ENCODE measurements at regions not wholly inside any gene's neighbourhood (a gene's known extent, or its start where the extent isn't known, plus 50 kb on each side); places are given as distances from the start of the nearest gene placed in this dataset.

DNA sequence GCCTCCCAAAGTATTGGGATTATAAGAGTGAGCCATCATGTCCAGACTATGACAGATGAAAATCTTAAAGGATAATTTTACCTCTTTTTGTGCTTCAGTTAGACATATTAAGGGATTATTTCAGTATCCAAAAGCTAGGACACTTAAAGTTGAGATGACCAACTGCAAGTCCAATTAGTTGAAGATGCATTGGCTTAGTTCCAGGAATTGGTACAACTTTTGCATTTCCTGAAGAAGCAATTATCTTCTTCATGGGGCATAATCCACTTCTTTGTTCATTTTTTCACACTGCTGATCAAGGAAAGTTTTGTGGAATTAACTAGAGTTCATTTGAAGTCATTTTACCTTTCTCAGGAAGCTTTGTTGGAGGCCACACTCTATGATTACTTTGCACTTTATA is 72.0 kb upstream of the HECW1 start:
- H3K79me2 ChIP-seq (ENCODE audit: insufficient read depth, low read length), result no peaks in the 10 kb centered on the region
- H3K56ac ChIP-seq (ENCODE audit: insufficient read length, low read depth, low read length), result no peak overlapping the region
- 0 out of 2 replicates have a peak, but pooled peaks cover 3% of the 10 kb centered on the region for H3K4me1 ChIP-seq (ENCODE audit: insufficient read depth, low read length)
- no peak for DNase-seq
- H3K4me2 ChIP-seq (ENCODE audit: insufficient read depth, insufficient read length, low read length), result no peak overlapping the region
- Mint-ChIP-seq H3K27ac (no peak overlapping the region), H3K9me3 (peaks cover 0 to 3% of the 10 kb centered on the region in 2 experiments; a peak in 3 of 5 replicates), H3K27me3 (ENCODE audit: low read depth) (no peaks in the 10 kb centered on the region), H3K4me3 (no peak overlapping the region), H3K4me1 (peaks cover 17 to 19% of the 10 kb centered on the region in 2 experiments), H3K36me3 (ENCODE audit: insufficient read depth in 1 of 3, low read depth in 3 of 3) (no peaks in the 10 kb centered on the region)
- no peak overlapping the region for H2BK15ac ChIP-seq (ENCODE audit: low read depth, low read length)
- TF ChIP-seq, protein P1, sequence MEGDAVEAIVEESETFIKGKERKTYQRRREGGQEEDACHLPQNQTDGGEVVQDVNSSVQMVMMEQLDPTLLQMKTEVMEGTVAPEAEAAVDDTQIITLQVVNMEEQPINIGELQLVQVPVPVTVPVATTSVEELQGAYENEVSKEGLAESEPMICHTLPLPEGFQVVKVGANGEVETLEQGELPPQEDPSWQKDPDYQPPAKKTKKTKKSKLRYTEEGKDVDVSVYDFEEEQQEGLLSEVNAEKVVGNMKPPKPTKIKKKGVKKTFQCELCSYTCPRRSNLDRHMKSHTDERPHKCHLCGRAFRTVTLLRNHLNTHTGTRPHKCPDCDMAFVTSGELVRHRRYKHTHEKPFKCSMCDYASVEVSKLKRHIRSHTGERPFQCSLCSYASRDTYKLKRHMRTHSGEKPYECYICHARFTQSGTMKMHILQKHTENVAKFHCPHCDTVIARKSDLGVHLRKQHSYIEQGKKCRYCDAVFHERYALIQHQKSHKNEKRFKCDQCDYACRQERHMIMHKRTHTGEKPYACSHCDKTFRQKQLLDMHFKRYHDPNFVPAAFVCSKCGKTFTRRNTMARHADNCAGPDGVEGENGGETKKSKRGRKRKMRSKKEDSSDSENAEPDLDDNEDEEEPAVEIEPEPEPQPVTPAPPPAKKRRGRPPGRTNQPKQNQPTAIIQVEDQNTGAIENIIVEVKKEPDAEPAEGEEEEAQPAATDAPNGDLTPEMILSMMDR (conservative IDR thresholded peaks at IDR 0.05), result no peak
- no peak overlapping the region for H3K14ac ChIP-seq (ENCODE audit: insufficient read depth, low read length)
- H3K23me2 ChIP-seq (ENCODE audit: insufficient read length, low read depth, low read length, poor library complexity, severe bottlenecking), result no peaks in the 10 kb centered on the region
- H3K23ac ChIP-seq (ENCODE audit: insufficient read length, low read depth, low read length), result no peak overlapping the region
- no peak overlapping the region for H2AK5ac ChIP-seq (ENCODE audit: insufficient read length, low read length)
- H4K20me1 ChIP-seq (ENCODE audit: control insufficient read depth, insufficient read depth, insufficient read length), result no peaks in the 10 kb centered on the region
- H3K27ac ChIP-seq (ENCODE audit: insufficient read length, low read depth, low read length), result no peak overlapping the region
- H2AFZ ChIP-seq (ENCODE audit: low read length), result no peak overlapping the region
- no peaks in the 10 kb centered on the region for H3K79me1 ChIP-seq (ENCODE audit: insufficient read depth, low read depth, low read length, poor library complexity, severe bottlenecking)
- no peak overlapping the region for H3K9ac ChIP-seq (ENCODE audit: extremely low read depth, insufficient read length, low read length)
- no peak overlapping the region for H3K18ac ChIP-seq (ENCODE audit: insufficient read length, low read depth, low read length)
- H3K4ac ChIP-seq (ENCODE audit: low read depth, low read length), result no peak overlapping the region
- H4K8ac ChIP-seq (replicated peaks; ENCODE audit: insufficient read length, low read depth, low read length), result no peak overlapping the region
- H2BK20ac ChIP-seq (ENCODE audit: low read depth, low read length, poor library complexity, severe bottlenecking), result no peak overlapping the region
- H3T11ph ChIP-seq (ENCODE audit: low read length), result no peak overlapping the region
- H4K5ac ChIP-seq (ENCODE audit: insufficient read length, low read depth, low read length), result no peak overlapping the region
- H3K9me3 ChIP-seq (ENCODE audit: control insufficient read depth, low read depth, low read length), result no peaks in the 10 kb centered on the region
- H4K91ac ChIP-seq (ENCODE audit: insufficient read length, low read depth, low read length), result no peak overlapping the region
- H2BK12ac ChIP-seq (ENCODE audit: insufficient read length, low read depth, low read length), result no peak overlapping the region
- no peaks in the 10 kb centered on the region for H3K27me3 ChIP-seq (ENCODE audit: insufficient read depth, low read length)
- no peak overlapping the region for H2BK5ac ChIP-seq (ENCODE audit: insufficient read length, low read length)
- H2BK120ac ChIP-seq (ENCODE audit: low read depth, low read length, poor library complexity, severe bottlenecking), result no peak overlapping the region

Measured in H9 (cell line).